ENCODE measurements at regions not wholly inside any gene's neighbourhood (a gene's known extent, or its start where the extent isn't known, plus 50 kb on each side); places are given as distances from the start of the nearest gene placed in this dataset.

DNA sequence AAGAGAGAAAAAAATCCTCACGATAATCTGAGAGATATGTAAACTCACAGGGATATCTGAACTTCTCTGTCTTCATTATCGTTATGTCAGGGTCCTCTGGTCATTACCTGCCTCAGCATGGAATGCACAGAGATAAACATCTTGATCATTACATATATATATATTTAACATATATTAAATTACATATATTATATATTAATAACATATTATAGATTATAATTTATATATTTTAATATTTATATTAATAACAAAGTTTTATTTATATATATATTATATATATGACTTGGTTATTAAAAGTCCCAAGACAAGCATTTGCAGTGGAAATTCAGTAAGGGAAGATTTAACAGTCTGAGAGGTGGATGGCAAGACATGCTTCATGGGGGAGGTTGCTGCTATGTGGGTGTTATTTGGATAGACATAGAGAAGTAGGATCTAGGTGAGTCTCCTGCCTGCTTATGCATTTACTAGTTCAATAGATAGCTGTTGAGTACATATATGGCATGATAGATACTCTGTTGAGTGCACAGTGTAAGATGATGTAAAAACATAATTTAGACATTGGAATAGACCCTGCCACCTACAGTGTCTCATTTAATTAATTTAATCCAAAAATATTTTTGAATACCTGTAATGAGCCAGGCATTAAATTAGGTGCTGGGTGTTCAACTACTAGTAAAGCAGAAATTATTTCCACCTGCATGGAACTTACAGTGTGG lies 255.2 kb downstream of the RAD51AP2 start:
- H3K4me3 ChIP-seq (ENCODE audit: low read depth, low read length), result no peak overlapping the region
- H3K36me3 ChIP-seq (ENCODE audit: control insufficient read depth, insufficient read depth, low read length), result no peaks in the 10 kb centered on the region
- TF ChIP-seq, protein P1, sequence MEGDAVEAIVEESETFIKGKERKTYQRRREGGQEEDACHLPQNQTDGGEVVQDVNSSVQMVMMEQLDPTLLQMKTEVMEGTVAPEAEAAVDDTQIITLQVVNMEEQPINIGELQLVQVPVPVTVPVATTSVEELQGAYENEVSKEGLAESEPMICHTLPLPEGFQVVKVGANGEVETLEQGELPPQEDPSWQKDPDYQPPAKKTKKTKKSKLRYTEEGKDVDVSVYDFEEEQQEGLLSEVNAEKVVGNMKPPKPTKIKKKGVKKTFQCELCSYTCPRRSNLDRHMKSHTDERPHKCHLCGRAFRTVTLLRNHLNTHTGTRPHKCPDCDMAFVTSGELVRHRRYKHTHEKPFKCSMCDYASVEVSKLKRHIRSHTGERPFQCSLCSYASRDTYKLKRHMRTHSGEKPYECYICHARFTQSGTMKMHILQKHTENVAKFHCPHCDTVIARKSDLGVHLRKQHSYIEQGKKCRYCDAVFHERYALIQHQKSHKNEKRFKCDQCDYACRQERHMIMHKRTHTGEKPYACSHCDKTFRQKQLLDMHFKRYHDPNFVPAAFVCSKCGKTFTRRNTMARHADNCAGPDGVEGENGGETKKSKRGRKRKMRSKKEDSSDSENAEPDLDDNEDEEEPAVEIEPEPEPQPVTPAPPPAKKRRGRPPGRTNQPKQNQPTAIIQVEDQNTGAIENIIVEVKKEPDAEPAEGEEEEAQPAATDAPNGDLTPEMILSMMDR (IDR thresholded peaks at IDR 0.05; ENCODE audit: insufficient read depth, low read length, severe bottlenecking), result no peak
- no peaks in the 10 kb centered on the region for H3K27me3 ChIP-seq (ENCODE audit: control insufficient read depth, insufficient read depth, low read length)
- DNase-seq (ENCODE audit: low read depth) (no peak), FAIRE-seq (no peak)

DNA sequence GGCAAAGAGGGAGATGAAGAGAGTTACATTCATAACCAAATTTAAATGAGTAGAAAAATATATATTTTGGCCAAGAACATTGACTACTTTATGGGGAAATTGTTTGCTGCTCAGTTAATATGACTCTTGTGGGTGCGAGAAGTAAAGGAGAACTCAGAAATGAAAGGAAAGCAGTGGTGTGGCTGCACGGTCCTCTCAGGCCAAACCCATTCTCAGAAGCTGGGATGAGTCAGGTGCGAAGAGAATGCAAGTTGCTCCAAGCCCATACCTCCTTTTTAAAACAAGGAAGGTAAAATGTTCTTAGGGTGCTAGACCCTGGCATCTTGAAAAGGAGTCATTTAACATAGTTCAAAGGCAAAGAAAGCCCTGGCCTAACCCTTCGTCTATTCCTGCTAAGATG lies 258.6 kb downstream of the RAD51AP2 start:
- Histone ChIP-seq H3K4me3 (ENCODE audit: low read depth, low read length) (no peak overlapping the region), H3K36me3 (ENCODE audit: control insufficient read depth, insufficient read depth, low read length) (no peaks in the 10 kb centered on the region), H3K27me3 (ENCODE audit: control insufficient read depth, insufficient read depth, low read length) (no peaks in the 10 kb centered on the region)
- no peak for FAIRE-seq
- no peak for DNase-seq (ENCODE audit: low read depth)
- TF ChIP-seq, protein P1 (IDR thresholded peaks at IDR 0.05; ENCODE audit: insufficient read depth, low read length, severe bottlenecking), result no peak

- no peak overlapping the region for H3K4me3 ChIP-seq (ENCODE audit: low read depth, low read length)
- no peak for DNase-seq (ENCODE audit: low read depth)
- no peak for FAIRE-seq
- no peaks in the 10 kb centered on the region for H3K27me3 ChIP-seq (ENCODE audit: control insufficient read depth, insufficient read depth, low read length)
- TF ChIP-seq, protein P1 (IDR thresholded peaks at IDR 0.05; ENCODE audit: insufficient read depth, low read length, severe bottlenecking), result no peak
- H3K36me3 ChIP-seq (ENCODE audit: control insufficient read depth, insufficient read depth, low read length), result no peaks in the 10 kb centered on the region
Measured at GRCh38 chr2:17258861-17259260, 259.4 kb downstream of the RAD51AP2 start.

DNA sequence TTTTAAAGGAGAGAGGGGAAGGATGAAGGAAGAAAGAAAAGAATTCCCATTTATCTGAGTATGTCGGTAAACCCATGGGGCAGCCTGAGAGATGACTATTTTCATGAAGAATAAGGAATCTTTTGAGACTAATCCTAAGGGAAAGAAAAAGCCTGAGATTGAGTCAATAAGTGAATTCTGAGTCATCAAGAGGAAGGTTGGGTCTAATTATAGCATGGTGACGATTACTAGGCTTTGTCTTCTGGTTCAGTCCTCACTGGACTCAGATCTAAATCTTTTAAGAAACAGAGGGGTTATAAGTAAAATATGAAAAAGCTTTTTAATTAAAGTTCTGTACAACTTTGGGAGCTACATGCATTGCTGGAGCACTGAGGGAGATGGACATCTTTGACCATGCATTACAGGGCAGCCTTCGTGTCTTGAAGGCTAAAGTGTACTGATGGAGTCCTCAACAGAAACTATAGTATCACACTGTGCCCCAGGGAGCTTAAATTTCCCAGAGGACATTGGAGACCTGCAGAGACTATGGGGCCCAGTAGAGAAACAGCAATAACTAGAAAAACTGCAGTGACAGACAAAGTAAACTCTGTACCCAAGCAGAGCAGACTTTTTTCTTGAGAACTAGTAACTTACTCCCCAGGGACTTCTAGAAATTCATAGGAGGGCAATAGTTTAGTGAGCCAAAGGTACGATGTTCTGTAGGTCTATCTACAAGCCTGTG lies 260.9 kb downstream of the RAD51AP2 start:
- DNase-seq (ENCODE audit: low read depth), result peak; percentile 75
- TF ChIP-seq, protein P1 (IDR thresholded peaks at IDR 0.05; ENCODE audit: insufficient read depth, low read length, severe bottlenecking), result no peak
- no peaks in the 10 kb centered on the region for H3K27me3 ChIP-seq (ENCODE audit: control insufficient read depth, insufficient read depth, low read length)
- no peak for FAIRE-seq
- no peak overlapping the region for H3K4me3 ChIP-seq (ENCODE audit: low read depth, low read length)
- no peaks in the 10 kb centered on the region for H3K36me3 ChIP-seq (ENCODE audit: control insufficient read depth, insufficient read depth, low read length)

GRCh38 chr2:17255071-17255470 lies 263.2 kb downstream of the RAD51AP2 start:
- DNase-seq (ENCODE audit: low read depth), result no peak
- Histone ChIP-seq H3K27me3 (ENCODE audit: control insufficient read depth, insufficient read depth, low read length) (no peaks in the 10 kb centered on the region), H3K36me3 (ENCODE audit: control insufficient read depth, insufficient read depth, low read length) (no peaks in the 10 kb centered on the region), H3K4me3 (ENCODE audit: low read depth, low read length) (no peak overlapping the region)
- TF ChIP-seq, protein P1 (IDR thresholded peaks at IDR 0.05; ENCODE audit: insufficient read depth, low read length, severe bottlenecking), result no peak
- FAIRE-seq, result no peak

All from bronchial epithelial cell (primary cell).